A549 (cell line): ENCODE measurements at regions not wholly inside any gene's neighbourhood (a gene's known extent, or its start where the extent isn't known, plus 50 kb on each side); places are given as distances from the start of the nearest gene placed in this dataset.

Source experiments
- ATAC-seq, 2 experiments: fragments of 200-7000 bp in 1 of 2; fragments of >200 bp in 1 of 2; cut with Nextera tagmentation in 1 of 2; cut with Tn5 transposase in 1 of 2; 3 replicates each; pipeline versions ENCODE4 v1.8.0 to v1.9.1; 2018 to 2020; ENCODE audit warnings: mild to moderate bottlenecking in 1 of 2, moderate library complexity in 1 of 2
- CTCF ChIA-PET: fragments of 300-600 bp; sonication (Branson Sonifier 250); formaldehyde crosslinking; extraction: SDS; loops from one replicate; lab custom pipeline; 2021; ENCODE audit warnings: antibody characterized with exemption, inconsistent platforms; lab: Yijun Ruan, JAX
- POLR2A ChIA-PET: fragments of 350-600 bp; formaldehyde crosslinking; extraction: SDS; loops from one replicate; lab custom pipeline; 2021; ENCODE audit warnings: antibody characterized with exemption, inconsistent platforms; lab: Yijun Ruan, JAX
- DNase-seq, 2 experiments: peaks; one replicate each; pipeline versions ENCODE4 v3.0.0 to v3.0.0-alpha.2; 2011 to 2016; ENCODE audit warnings: low read depth in 1 of 2, low spot score in 1 of 2
- FAIRE-seq: peaks from 2 replicates; lab custom pipeline; 2011; peaks lifted over from hg19 to GRCh38; lab: Jason Lieb, UNC
- H3K27ac ChIP-seq, 2 experiments: fragments of >200 bp; sonication (Bioruptor Twin); formaldehyde crosslinking; 3 replicates each; pipeline ENCODE4 v1.5.1; 2016 to 2017
- H3K4me1 ChIP-seq: fragments of >200 bp; sonication (Bioruptor Twin); formaldehyde crosslinking; 3 replicates; pipeline ENCODE4 v1.6.1; 2016
- H3K4me2 ChIP-seq: fragments of >200 bp; sonication (Bioruptor Twin); formaldehyde crosslinking; 3 replicates; pipeline ENCODE4 v1.6.1; 2016
- H3K4me3 ChIP-seq: fragments of >200 bp; sonication (Bioruptor Twin); formaldehyde crosslinking; 3 replicates; pipeline ENCODE4 v1.5.1; 2016
- H3K9me3 ChIP-seq: fragments of >200 bp; sonication (Bioruptor Twin); formaldehyde crosslinking; 3 replicates; pipeline ENCODE4 v1.6.1; 2016
- BCL3 ChIP-seq: fragments of >200 bp; sonication (Bioruptor Twin); formaldehyde crosslinking; IDR thresholded peaks from 3 replicates; pipeline ENCODE4 v1.6.1; 2016
- BHLHE40 ChIP-seq: IDR thresholded peaks from 2 replicates; pipeline ENCODE4 v1.6.1; 2012; ENCODE audit warnings: low read depth, low read length, inconsistent platforms
- CHD4 ChIP-seq: fragments of 200-600 bp; sonication (generic); IDR thresholded peaks from 2 replicates; pipeline ENCODE4 v1.6.1; 2016; ENCODE audit warnings: antibody characterized with exemption, mild to moderate bottlenecking, borderline replicate concordance
- E2F6 ChIP-seq: IDR thresholded peaks from 2 replicates; pipeline ENCODE4 v1.6.1; 2012; ENCODE audit warnings: low read depth, borderline replicate concordance
- EHMT2 ChIP-seq: fragments of 200-600 bp; sonication (generic); IDR thresholded peaks from 2 replicates; pipeline ENCODE4 v1.6.1; 2016; ENCODE audit warnings: antibody characterized with exemption, low read depth, mild to moderate bottlenecking, moderate library complexity
- EP300 ChIP-seq, 2 experiments: fragments of >200 bp; sonication (Bioruptor Twin); formaldehyde crosslinking; IDR thresholded peaks; 2 replicates in 1 of 2; 3 replicates in 1 of 2; pipeline ENCODE4 v1.6.1; 2016 to 2017
- FOSB ChIP-seq: fragments of 250-450 bp; sonication (Bioruptor Pico); IDR thresholded peaks from 2 replicates; pipeline ENCODE4 v1.5.0; 2020; ENCODE audit warnings: mild to moderate bottlenecking, moderate library complexity
- FOXS1 ChIP-seq: fragments of 250-450 bp; sonication (Bioruptor Pico); IDR thresholded peaks from 2 replicates; pipeline ENCODE4 v1.5.0; 2020; ENCODE audit warnings: mild to moderate bottlenecking, moderate library complexity
- HES2 ChIP-seq: fragments of >200 bp; sonication (Bioruptor Twin); formaldehyde crosslinking; IDR thresholded peaks from 2 replicates; pipeline ENCODE4 v1.6.1; 2016
- HEYL ChIP-seq: fragments of 250-450 bp; sonication (Bioruptor Pico); IDR thresholded peaks from 2 replicates; pipeline ENCODE4 v1.8.0; 2021; ENCODE audit warnings: mild to moderate bottlenecking, moderate library complexity
- HMGXB4 ChIP-seq: fragments of 250-450 bp; sonication (Bioruptor Pico); IDR thresholded peaks from 2 replicates; pipeline ENCODE4 v1.5.0; 2021; ENCODE audit warnings: mild to moderate bottlenecking, moderate library complexity, borderline replicate concordance
- HOXB5 ChIP-seq: fragments of 250-450 bp; sonication (Bioruptor Pico); IDR thresholded peaks from 2 replicates; pipeline ENCODE4 v1.5.0; 2020; ENCODE audit warnings: mild to moderate bottlenecking, moderate library complexity
- JUN ChIP-seq, 2 experiments: fragments of >200 bp; sonication (Bioruptor Twin); formaldehyde crosslinking; IDR thresholded peaks; 2 replicates in 1 of 2; 3 replicates in 1 of 2; pipeline ENCODE4 v1.6.1; 2016 to 2017
- KDM1A ChIP-seq: fragments of 200-600 bp; sonication (generic); IDR thresholded peaks from 2 replicates; pipeline ENCODE4 v1.6.1; 2016; ENCODE audit warnings: low read depth, mild to moderate bottlenecking
- KDM5A ChIP-seq: fragments of 200-600 bp; sonication (generic); IDR thresholded peaks from 2 replicates; pipeline ENCODE4 v1.6.1; 2016; ENCODE audit warnings: antibody characterized with exemption, mild to moderate bottlenecking
- MAX ChIP-seq: IDR thresholded peaks from 2 replicates; pipeline ENCODE4 v1.6.1; 2012
- MYC ChIP-seq: IDR thresholded peaks from 2 replicates; pipeline ENCODE4 v1.6.1; 2012; ENCODE audit warnings: mild to moderate bottlenecking, inconsistent platforms, low read length, improper control_type of control experiment, borderline replicate concordance
- POLR2A ChIP-seq: IDR thresholded peaks from 2 replicates; pipeline ENCODE4 v1.6.1; 2012; ENCODE audit warnings: mild to moderate bottlenecking, low read length
- POLR2AphosphoS2 ChIP-seq: conservative IDR thresholded peaks from 2 replicates; pipeline ENCODE4 v1.6.1; 2012; ENCODE audit warnings: low read length, improper control_type of control experiment, inconsistent platforms
- RCOR1 ChIP-seq: fragments of 150-350 bp; IDR thresholded peaks from 2 replicates; pipeline ENCODE4 v1.6.1; 2014; ENCODE audit warnings: antibody characterized with exemption, low read length, low read depth
- RNF2 ChIP-seq: fragments of 200-600 bp; sonication (generic); IDR thresholded peaks from 2 replicates; pipeline ENCODE4 v1.6.1; 2016; ENCODE audit warnings: low read depth, mild to moderate bottlenecking, antibody characterized with exemption, moderate library complexity, borderline replicate concordance
- TFCP2L1 ChIP-seq: fragments of 250-450 bp; sonication (Bioruptor Pico); IDR thresholded peaks from 2 replicates; pipeline ENCODE4 v1.5.0; 2021; ENCODE audit warnings: mild to moderate bottlenecking
- TP53 ChIP-seq: fragments of 250-450 bp; sonication (Bioruptor Pico); IDR thresholded peaks from 2 replicates; pipeline ENCODE4 v1.5.0; 2021; ENCODE audit warnings: mild to moderate bottlenecking, moderate library complexity
- USF2 ChIP-seq: fragments of 450-650 bp; IDR thresholded peaks from 2 replicates; pipeline ENCODE4 v1.6.1; 2014; ENCODE audit warnings: antibody characterized with exemption
- ZFP36 ChIP-seq: fragments of 450-650 bp; IDR thresholded peaks from 2 replicates; pipeline ENCODE4 v1.6.1; 2014; ENCODE audit warnings: borderline replicate concordance; ENCODE audit not compliant: partially characterized antibody
- ZSCAN20 ChIP-seq: fragments of 250-450 bp; sonication (Bioruptor Pico); IDR thresholded peaks from 2 replicates; pipeline ENCODE4 v1.8.0; 2022; ENCODE audit warnings: mild to moderate bottlenecking, moderate library complexity
- WGBS: methylation state at CpG from one replicate; pipeline ENCODE4 v1.1.6; 2017; ENCODE audit errors: missing lambda C conversion rate; 5-methylcytosine and 5-hydroxymethylcytosine counted together

- Histone ChIP-seq H3K27ac (no peak overlapping the region), H3K9me3 (no peaks in the 10 kb centered on the region), H3K4me1 (peaks cover 9% of the 10 kb centered on the region; the same call in 1 of the 3 replicates), H3K4me2 (no peak overlapping the region), H3K4me3 (no peak overlapping the region)
- no peak for TF ChIP-seq TP53 (CRISPR knock-in tag)
- no peak for TF ChIP-seq ZSCAN20 (CRISPR knock-in tag)
- TF ChIP-seq KDM1A = no peak
- TF ChIP-seq RCOR1 = no peak
- no peak for TF ChIP-seq POLR2A
- no peak for TF ChIP-seq HES2
- TF ChIP-seq BCL3 = no peak
- no peak for TF ChIP-seq MAX
- TF ChIP-seq CHD4 = no peak
- no peak for TF ChIP-seq RNF2
- ChIA-PET POLR2A (no interaction called here), CTCF (interaction anchor here (1.3 kb wide), 1 partner anchor 19 kb away, joined by 4 read pairs; no protein-coding TSS in a partner anchor)
- ATAC-seq (no peak), FAIRE-seq (no peak), DNase-seq (no peak)
- 30% methylated on average over 3 of the region's 3 CpGs for WGBS
Measured at GRCh38 chr4:71210823-71211222, 128.0 kb upstream of the SLC4A4 start.

GRCh38 chr4:71211748-71212147 lies 127.1 kb upstream of the SLC4A4 start:
- FAIRE-seq = no peak
- Histone ChIP-seq H3K4me1 (peaks cover 9% of the 10 kb centered on the region; the same call in 1 of the 3 replicates), H3K9me3 (no peaks in the 10 kb centered on the region), H3K4me2 (no peak overlapping the region), H3K4me3 (no peak overlapping the region), H3K27ac (no peak overlapping the region)
- ATAC-seq = no peak
- TF ChIP-seq KDM5A (no peak), HOXB5 (CRISPR knock-in tag) (no peak)
- DNase-seq = no peak
- ChIA-PET POLR2A (no interaction called here), CTCF (interaction anchor here (1.3 kb wide), 1 partner anchor 18 kb away, joined by 4 read pairs; no protein-coding TSS in a partner anchor)
- WGBS = 78% methylated on average over 3 of the region's 3 CpGs

- no peak for DNase-seq
- WGBS = 55% methylated on average over 1 of the region's 1 CpG
- Histone ChIP-seq H3K4me1 (peaks cover 9% of the 10 kb centered on the region; the same call in 1 of the 3 replicates), H3K27ac (no peak overlapping the region), H3K9me3 (no peaks in the 10 kb centered on the region), H3K4me2 (no peak overlapping the region), H3K4me3 (no peak overlapping the region)
- CTCF ChIA-PET = no interaction called here
- no peak for TF ChIP-seq EHMT2
- TF ChIP-seq JUN (IDR thresholded peaks at IDR 0.05) = no peak
- no peak for TF ChIP-seq ZSCAN20 (CRISPR knock-in tag)
- TF ChIP-seq TFCP2L1 = no peak
- no peak for TF ChIP-seq POLR2AphosphoS2
- TF ChIP-seq E2F6 = no peak
- no peak for TF ChIP-seq HEYL
- no peak for TF ChIP-seq HMGXB4 (CRISPR knock-in tag)
- TF ChIP-seq BHLHE40 = no peak
- no peak for TF ChIP-seq EP300 (IDR thresholded peaks at IDR 0.05)
- no peak for TF ChIP-seq USF2
- TF ChIP-seq ZFP36 = no peak
- TF ChIP-seq MYC = no peak
- TF ChIP-seq FOXS1 (CRISPR knock-in tag) = no peak
- no peak for TF ChIP-seq FOSB (CRISPR knock-in tag)
- TF ChIP-seq KDM1A = no peak
- POLR2A ChIA-PET = no interaction called here
- no peak for ATAC-seq
- no peak for FAIRE-seq
Measured at GRCh38 chr4:71212216-71212615, 126.6 kb upstream of the SLC4A4 start.
